Fibroblast of pulmonary artery (primary cell): ENCODE measurements at regions not wholly inside any gene's neighbourhood (a gene's known extent, or its start where the extent isn't known, plus 50 kb on each side); places are given as distances from the start of the nearest gene placed in this dataset.
A peak's percentile ranks its signal among the peaks of the same experiment; 100 is the strongest.

ENCODE experiments used
- DNase-seq: peaks from one replicate; pipeline ENCODE4 v3.0.0-alpha.2; 2010; ENCODE audit warnings: low read depth
- H3K4me3 ChIP-seq: replicated peaks from 2 replicates; pipeline ENCODE4 v1.5.1; 2011; ENCODE audit warnings: low read depth, mild to moderate bottlenecking, control low read depth, low read length, moderate library complexity
- CTCF ChIP-seq: IDR thresholded peaks from 2 replicates; pipeline ENCODE4 v1.5.1; 2011; ENCODE audit warnings: mild to moderate bottlenecking, control low read depth, low read length, inconsistent platforms; ENCODE audit errors: missing control alignments

- no peak for TF ChIP-seq CTCF
- DNase-seq = no peak
- no peak overlapping the region for H3K4me3 ChIP-seq
These were observed 454.8 kb downstream of the NOVA1 start for GRCh38 chr14:26143057-26143456.

- no peak overlapping the region for H3K4me3 ChIP-seq
- peak; percentile 23 for TF ChIP-seq CTCF
- peak; percentile 73 for DNase-seq
These were observed 458.9 kb downstream of the NOVA1 start for GRCh38 chr14:26138764-26139445.

- no peak overlapping the region for H3K4me3 ChIP-seq
- peak; percentile 35 for TF ChIP-seq CTCF
- DNase-seq = no peak
These were observed 460.7 kb downstream of the NOVA1 start for GRCh38 chr14:26137161-26137560.

- DNase-seq = peak; percentile 80
- no peak overlapping the region for H3K4me3 ChIP-seq
These were observed 465.7 kb downstream of the NOVA1 start for GRCh38 chr14:26132061-26132645.

GRCh38 chr14:26130690-26131089 is 467.1 kb downstream of the NOVA1 start:
- no peak for DNase-seq
- no peak for TF ChIP-seq CTCF
- H3K4me3 ChIP-seq = no peak overlapping the region

More at GRCh38 chr14:26132061-26132645, 465.7 kb downstream of the NOVA1 start:
- TF ChIP-seq CTCF = no peak

GRCh38 chr14:26128931-26129671 is 468.7 kb downstream of the NOVA1 start:
- H3K4me3 ChIP-seq = no peak overlapping the region
- no peak for TF ChIP-seq CTCF
- DNase-seq = peak; percentile 73
